DND-41 (cell line): ENCODE measurements at regions not wholly inside any gene's neighbourhood (a gene's known extent, or its start where the extent isn't known, plus 50 kb on each side); places are given as distances from the start of the nearest gene placed in this dataset.

Experiments used
- ATAC-seq: fragments of 200-7000 bp; cut with Tn5 transposase; 3 replicates; pipeline ENCODE4 v1.9.1; 2021; ENCODE audit warnings: low read depth; ENCODE audit not compliant: insufficient read depth
- DNase-seq: peaks from one replicate; pipeline ENCODE4 v3.0.0-alpha.2; 2020
- H2AFZ ChIP-seq: 2 replicates; pipeline ENCODE4 v1.6.0; 2012; ENCODE audit warnings: low read depth, low read length
- H3K27ac ChIP-seq: 2 replicates; pipeline ENCODE4 v1.5.1; 2012; ENCODE audit warnings: low read length, inconsistent platforms
- H3K27me3 ChIP-seq: fragments of 200-600 bp; sonication (generic); 2 replicates; pipeline ENCODE4 v1.6.0; 2012; ENCODE audit warnings: low read length, mild to moderate bottlenecking, inconsistent platforms; ENCODE audit not compliant: insufficient read depth, poor library complexity
- H3K36me3 ChIP-seq: 2 replicates; pipeline ENCODE4 v1.5.1; 2012; ENCODE audit warnings: low read length, inconsistent platforms; ENCODE audit not compliant: insufficient read depth
- H3K4me1 ChIP-seq: 2 replicates; pipeline ENCODE4 v1.5.1; 2012; ENCODE audit warnings: mild to moderate bottlenecking, low read length; ENCODE audit not compliant: insufficient read depth
- H3K4me2 ChIP-seq: 2 replicates; pipeline ENCODE4 v1.6.0; 2012; ENCODE audit warnings: mild to moderate bottlenecking, moderate library complexity, low read length, inconsistent platforms; ENCODE audit not compliant: insufficient read depth
- H3K4me3 ChIP-seq, 2 experiments: fragments of 200-600 bp in 1 of 2; shearing (Covaris generic) in 1 of 2; 2 replicates each; pipeline ENCODE4 v1.5.1; 2012 to 2016; ENCODE audit warnings: inconsistent platforms in 2 of 2, low read length in 2 of 2, mild to moderate bottlenecking in 2 of 2, low read depth in 1 of 2, moderate library complexity in 1 of 2
- H3K79me2 ChIP-seq: 2 replicates; pipeline ENCODE4 v1.6.0; 2012; ENCODE audit warnings: low read length, inconsistent platforms; ENCODE audit not compliant: insufficient read depth
- H3K9ac ChIP-seq: 2 replicates; pipeline ENCODE4 v1.6.0; 2012; ENCODE audit warnings: low read depth, mild to moderate bottlenecking, inconsistent platforms, low read length, moderate library complexity
- H3K9me3 ChIP-seq: 2 replicates; pipeline ENCODE4 v1.5.1; 2012; ENCODE audit warnings: low read length, moderate library complexity, mild to moderate bottlenecking, inconsistent platforms; ENCODE audit not compliant: insufficient read depth, severe bottlenecking
- H4K20me1 ChIP-seq: 2 replicates; pipeline ENCODE4 v1.6.0; 2012; ENCODE audit warnings: low read length; ENCODE audit not compliant: insufficient read depth
- EZH2 ChIP-seq: IDR thresholded peaks from 3 replicates; pipeline ENCODE4 v1.6.1; 2012; ENCODE audit warnings: borderline replicate concordance, low read depth, mild to moderate bottlenecking, moderate library complexity, low read length, inconsistent platforms; ENCODE audit not compliant: severe bottlenecking
- TF ChIP-seq, protein P1 (sequence below): IDR thresholded peaks from 2 replicates; pipeline ENCODE4 v1.5.1; 2012; ENCODE audit warnings: borderline replicate concordance, low read length, moderate library complexity, mild to moderate bottlenecking; ENCODE audit not compliant: poor library complexity, severe bottlenecking; ENCODE audit errors: extremely low read depth

- TF ChIP-seq, protein P1, sequence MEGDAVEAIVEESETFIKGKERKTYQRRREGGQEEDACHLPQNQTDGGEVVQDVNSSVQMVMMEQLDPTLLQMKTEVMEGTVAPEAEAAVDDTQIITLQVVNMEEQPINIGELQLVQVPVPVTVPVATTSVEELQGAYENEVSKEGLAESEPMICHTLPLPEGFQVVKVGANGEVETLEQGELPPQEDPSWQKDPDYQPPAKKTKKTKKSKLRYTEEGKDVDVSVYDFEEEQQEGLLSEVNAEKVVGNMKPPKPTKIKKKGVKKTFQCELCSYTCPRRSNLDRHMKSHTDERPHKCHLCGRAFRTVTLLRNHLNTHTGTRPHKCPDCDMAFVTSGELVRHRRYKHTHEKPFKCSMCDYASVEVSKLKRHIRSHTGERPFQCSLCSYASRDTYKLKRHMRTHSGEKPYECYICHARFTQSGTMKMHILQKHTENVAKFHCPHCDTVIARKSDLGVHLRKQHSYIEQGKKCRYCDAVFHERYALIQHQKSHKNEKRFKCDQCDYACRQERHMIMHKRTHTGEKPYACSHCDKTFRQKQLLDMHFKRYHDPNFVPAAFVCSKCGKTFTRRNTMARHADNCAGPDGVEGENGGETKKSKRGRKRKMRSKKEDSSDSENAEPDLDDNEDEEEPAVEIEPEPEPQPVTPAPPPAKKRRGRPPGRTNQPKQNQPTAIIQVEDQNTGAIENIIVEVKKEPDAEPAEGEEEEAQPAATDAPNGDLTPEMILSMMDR: no peak
- TF ChIP-seq EZH2: no peak
- ATAC-seq: no peak
- H3K9me3 ChIP-seq: peaks cover 4% of the 10 kb centered on the region
Observed at GRCh38 chr3:82521657-82522056, 760.2 kb upstream of the GBE1 start.

GRCh38 chr3:82520846-82521245 lies 759.4 kb upstream of the GBE1 start:
- Histone ChIP-seq H3K4me1 (no peaks in the 10 kb centered on the region), H3K36me3 (no peaks in the 10 kb centered on the region), H3K9me3 (peaks cover 4% of the 10 kb centered on the region), H3K27ac (no peak overlapping the region), H4K20me1 (no peaks in the 10 kb centered on the region), H3K27me3 (no peaks in the 10 kb centered on the region), H3K79me2 (no peaks in the 10 kb centered on the region), H3K4me2 (no peak overlapping the region), H3K9ac (no peak overlapping the region), H3K4me3 (no peak overlapping the region), H2AFZ (no peak overlapping the region)
- ATAC-seq (no peak), DNase-seq (no peak)
- TF ChIP-seq, protein P1: no peak
- TF ChIP-seq EZH2: no peak

More at GRCh38 chr3:82521657-82522056, 760.2 kb upstream of the GBE1 start:
- Histone ChIP-seq H3K4me3 (no peak overlapping the region), H4K20me1 (no peaks in the 10 kb centered on the region), H3K36me3 (no peaks in the 10 kb centered on the region), H3K27me3 (no peaks in the 10 kb centered on the region), H3K4me2 (no peak overlapping the region), H2AFZ (no peak overlapping the region), H3K27ac (no peak overlapping the region), H3K4me1 (no peaks in the 10 kb centered on the region), H3K9ac (no peak overlapping the region), H3K79me2 (no peaks in the 10 kb centered on the region)
- DNase-seq: no peak

DNA sequence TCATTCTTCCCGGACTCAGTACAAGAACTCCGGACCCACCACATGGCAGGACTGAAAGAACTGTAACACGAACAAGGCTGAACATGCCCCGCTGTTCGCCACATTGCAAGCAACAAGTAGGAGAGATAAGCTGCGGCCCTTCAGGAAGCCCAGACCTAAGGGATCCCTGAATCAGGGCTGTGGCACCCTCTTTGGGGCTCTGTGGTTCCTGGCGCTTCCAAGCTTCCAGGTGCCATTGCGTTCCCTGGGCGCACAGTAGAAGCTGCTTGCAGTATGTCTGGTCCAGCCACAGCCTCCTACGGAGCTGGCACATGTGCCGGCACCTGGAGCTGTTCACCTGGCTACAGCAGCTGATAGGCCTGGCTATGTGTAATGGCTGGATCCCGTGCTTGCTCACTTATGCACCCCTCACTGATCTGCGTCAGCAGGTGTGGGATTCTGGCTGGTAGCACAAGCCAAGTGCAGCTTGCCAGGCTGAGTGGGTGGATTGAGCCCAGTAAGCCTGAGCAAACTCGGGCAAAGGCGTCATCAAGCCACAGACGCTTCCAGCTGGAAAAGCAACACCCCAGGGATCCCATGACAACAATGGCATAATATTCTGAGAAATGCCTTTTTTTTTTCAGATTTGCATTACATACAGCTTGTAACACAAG lies 748.6 kb upstream of the GBE1 start:
- Histone ChIP-seq H3K79me2 (no peaks in the 10 kb centered on the region), H3K4me3 (no peak overlapping the region), H3K27ac (no peak overlapping the region), H4K20me1 (no peaks in the 10 kb centered on the region), H3K9me3 (peaks cover 9% of the 10 kb centered on the region), H3K4me1 (no peaks in the 10 kb centered on the region), H3K9ac (no peak overlapping the region), H3K36me3 (no peaks in the 10 kb centered on the region), H3K27me3 (no peaks in the 10 kb centered on the region), H2AFZ (no peak overlapping the region), H3K4me2 (no peak overlapping the region)
- TF ChIP-seq EZH2: no peak
- TF ChIP-seq, protein P1: no peak
- DNase-seq (no peak), ATAC-seq (no peak)
